Fibroblast of peridontal ligament (primary cell): ENCODE measurements at regions not wholly inside any gene's neighbourhood (a gene's known extent, or its start where the extent isn't known, plus 50 kb on each side); places are given as distances from the start of the nearest gene placed in this dataset.

Source experiments
- DNase-seq: peaks from one replicate; pipeline ENCODE4 v3.0.0-alpha.2; 2010; ENCODE audit errors: extremely low read depth

DNA sequence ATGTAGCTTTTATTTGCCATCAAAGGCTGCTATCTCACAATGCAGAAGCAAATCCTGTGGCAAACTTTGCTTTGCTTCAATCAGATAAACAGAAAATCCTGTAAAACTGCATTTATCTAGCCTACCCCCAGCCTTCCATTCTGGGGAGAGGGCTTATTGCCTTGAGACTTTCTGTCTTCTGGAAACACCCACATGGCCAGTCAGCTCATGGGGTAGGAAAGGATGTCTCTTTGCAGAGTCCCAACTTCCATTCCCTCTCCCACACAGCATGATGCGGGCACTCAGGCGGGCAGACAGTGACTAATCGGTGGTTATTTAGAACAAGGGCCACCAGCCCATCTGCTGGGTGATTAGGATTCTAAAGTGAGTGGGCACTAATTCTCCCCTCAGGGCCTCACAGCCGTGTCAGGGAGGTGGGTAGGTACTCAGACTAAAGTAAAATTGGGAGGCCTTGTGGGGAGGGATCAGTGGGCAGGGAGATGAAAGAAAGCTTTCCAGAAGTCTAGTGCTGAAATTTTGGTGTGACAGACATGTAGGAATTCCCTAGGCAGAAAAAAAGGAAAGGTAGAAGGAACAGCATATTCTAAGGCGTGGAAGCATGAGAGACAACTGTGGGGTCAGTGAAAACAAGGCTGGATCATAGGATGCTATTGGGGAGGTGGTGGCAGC lies 720.5 kb downstream of the VRK1 start:
- no peak for DNase-seq

DNA sequence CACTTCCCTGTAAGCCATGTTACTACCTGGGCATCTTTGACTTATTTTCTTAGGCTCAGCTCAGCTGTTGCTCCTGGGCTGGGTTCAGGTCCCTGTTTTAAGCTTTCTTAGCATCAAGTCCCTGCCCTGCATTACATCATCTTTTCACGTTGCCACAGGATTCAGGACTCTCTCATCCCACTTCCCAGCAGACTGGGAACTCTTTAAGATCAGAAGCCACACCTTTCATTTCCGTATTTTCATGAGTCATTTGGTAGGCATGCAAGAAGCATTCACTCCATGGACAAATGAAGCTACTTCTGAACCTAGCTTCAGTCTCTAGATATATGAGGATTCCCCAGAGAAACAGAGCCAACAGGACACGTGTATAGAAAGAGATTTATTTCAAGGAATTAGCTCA lies 726.8 kb downstream of the VRK1 start:
- DNase-seq = no peak

DNA sequence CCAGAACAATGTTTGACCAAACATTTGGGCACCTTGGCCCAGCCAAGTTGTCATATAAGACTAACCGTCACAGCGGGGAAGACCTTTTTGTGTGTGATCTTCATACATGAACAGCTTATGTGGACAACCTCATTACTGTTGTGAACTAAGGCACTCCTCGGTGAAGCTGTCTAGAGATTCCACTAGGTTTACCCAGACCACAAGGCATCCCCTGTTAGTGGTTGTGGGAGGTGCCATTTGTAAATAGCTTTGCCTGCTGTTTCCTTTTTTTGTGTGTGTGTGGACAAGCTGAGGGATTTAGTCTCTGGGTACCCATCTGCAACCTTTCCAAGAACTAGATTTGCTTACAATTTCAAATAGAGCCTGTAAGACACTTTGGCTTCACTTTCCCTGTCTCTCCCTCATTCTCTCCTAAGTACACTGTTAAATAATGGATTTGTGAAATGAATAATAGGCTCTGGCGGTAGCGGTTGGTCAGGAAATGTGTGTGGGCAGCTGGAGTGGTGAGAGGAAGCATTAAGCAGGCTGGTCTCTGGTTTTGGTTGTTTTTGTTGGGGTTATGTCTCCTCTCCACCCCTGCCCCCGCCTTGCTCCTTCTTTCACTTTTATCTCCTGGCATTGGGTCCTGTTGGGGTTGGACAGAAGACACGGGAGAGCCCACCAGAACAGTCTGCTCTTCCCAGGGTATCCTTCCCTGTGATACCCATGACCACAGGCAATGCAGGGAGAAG lies 727.6 kb downstream of the VRK1 start:
- DNase-seq = no peak

DNA sequence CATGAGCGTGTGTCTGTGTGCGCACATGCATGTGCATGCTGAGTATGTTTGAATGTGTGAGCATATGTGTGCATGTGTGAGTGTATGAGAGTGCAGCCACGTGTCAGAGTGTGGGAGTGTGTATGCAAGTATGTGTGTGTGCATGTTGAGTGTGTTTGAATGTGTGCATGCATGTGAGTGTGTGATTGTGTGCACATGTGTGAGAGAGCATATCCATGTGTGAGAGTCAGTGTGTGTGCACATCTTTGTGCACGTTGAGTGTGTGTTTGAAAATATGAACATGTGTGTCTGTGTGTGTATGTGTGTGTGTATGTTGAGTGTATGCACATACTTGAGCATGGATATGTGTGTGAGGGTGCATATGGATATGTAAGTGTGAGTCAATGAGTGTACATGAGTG lies 730.8 kb downstream of the VRK1 start:
- no peak for DNase-seq

DNA sequence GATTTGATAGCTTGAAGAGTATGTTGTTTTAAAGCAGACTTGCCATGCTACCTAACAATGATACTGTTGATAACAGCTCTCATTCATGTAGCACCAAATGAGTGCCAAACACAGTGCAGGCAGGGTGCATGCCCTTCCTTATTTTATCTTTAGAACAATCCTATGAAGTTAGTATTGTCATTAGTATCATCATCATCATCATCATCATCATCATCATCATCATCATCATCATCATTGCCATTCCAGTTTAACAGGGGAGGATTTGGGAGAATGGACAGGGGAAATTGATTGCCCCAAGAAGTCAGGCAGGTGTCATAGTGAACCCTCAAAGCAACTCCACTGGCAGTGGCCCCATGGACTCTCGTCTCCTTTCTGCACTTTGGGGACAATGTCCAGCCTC lies 734.9 kb downstream of the VRK1 start:
- DNase-seq = no peak

DNA sequence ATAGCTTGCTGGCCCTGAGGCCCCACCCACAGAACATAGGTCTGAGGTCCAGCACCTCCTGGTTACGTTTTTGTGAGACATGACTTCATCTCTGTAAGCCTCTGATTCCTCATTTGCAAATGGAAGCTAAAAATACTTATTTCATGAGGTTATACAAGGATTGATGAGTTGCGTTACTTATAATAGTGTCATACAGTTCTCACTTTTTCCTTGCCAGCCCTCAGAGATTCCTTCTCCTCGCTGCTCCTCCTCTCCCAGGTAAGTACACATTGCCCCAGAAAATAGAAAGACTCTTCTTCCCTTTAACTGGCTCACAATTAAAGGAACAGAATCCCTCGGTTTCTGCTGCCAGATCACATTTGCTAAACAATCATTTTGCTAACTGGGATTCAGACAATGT lies 739.2 kb downstream of the VRK1 start:
- no peak for DNase-seq

DNA sequence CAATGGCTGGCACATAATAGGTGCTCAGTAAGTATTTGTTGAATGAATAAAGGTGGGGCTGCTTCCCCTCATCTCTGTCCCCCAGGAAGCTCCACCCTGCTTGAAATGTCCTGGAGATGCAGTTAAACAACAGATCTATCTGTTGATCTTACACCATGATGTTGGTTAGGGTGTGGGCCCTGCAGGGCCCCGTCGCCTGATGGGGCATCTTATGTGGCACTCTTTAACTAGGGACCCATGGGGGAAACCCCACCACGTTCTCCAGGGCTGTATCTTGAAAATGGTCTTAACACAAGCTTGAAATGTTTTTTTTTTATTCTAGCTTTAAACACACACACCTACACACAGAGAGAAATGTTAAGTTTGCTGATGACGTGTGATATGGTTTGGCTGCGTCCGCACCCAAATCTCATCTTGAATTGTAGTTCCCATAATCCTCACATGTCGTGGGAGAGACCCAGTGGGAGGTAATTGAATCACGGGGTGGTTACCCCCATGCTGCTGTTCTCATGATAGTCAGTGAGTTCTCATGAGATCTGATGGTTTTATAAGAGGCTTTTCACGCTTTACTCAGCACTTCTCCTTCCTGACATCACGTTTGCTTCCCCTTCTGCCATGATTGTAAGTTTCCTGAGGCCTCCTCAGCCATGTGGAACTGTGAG lies 741.7 kb downstream of the VRK1 start:
- DNase-seq = no peak

DNA sequence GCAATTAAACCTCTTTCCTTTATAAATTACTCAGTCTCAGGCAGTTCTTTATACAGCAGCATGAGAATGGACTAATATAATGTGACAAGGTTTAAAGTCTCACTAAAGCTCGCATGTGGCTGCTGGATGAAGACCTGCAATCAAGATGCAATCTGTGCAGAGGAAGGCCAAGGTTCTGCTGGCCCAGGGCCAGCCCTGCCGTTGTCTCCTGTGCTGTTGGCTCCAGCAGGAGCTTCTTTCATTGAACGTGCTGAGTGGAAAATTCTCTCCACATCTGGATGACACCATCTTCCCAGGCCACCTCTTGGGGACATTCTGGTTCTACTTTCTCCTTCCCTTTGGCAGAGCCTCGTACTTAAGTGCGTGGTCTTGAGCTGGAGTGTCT lies 742.2 kb downstream of the VRK1 start:
- DNase-seq = no peak

DNA sequence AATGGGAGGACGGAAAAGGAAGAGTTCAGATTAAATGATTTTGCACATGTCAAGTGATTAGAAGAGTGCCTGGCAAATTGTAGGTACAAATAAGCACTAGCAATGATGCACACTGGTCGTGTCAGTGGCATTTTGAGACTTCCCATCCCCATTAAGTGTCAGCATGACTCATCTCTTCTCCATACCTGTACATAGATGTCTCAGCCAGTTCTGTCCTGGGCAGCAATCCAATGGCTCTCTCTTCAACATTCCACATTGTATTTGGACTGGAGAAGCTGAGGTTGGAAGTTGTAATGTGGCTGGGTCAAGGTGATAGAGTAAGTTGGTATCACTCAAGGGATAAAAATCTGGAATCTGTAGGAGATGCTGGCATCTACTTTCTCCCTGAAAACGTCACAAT lies 742.7 kb downstream of the VRK1 start:
- DNase-seq = no peak

DNA sequence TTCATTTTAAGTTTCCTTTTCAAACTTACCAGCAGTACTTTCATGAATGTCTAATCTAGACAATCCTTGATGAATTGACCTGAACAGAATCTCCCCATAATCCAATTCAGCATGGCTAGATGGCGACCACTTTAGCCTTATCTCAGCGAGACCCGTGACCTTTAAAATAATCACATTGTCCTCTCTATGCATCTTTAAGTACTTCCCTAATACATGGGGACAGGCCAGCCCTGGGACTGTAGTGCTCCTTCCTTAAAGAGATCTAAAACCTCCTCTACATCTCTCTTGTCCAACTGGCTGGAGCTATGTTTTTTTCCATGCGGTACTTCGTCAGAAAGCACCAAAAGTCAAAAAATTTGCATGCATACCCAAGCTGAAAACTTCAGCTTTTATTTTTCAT lies 746.0 kb downstream of the VRK1 start:
- DNase-seq = no peak

DNA sequence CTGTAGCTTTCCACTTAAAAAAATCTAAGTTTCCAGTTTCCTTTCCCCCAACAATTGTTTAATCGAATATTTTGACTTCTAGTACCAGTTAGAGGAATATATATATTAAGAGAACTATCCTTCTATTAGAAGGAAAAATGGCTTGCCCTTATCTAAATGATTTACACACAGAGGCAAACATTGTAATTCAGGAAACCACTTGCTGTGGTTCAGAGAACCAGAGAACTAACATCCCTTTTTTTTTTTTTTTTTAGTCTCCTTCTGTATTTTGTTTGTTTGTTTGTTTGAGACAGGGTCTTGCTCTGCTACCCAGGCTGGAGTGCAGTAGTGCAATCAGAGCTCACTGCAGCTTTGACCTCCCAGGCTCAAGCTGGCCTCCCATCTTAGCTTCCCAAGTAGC lies 746.6 kb downstream of the VRK1 start:
- DNase-seq = no peak

DNA sequence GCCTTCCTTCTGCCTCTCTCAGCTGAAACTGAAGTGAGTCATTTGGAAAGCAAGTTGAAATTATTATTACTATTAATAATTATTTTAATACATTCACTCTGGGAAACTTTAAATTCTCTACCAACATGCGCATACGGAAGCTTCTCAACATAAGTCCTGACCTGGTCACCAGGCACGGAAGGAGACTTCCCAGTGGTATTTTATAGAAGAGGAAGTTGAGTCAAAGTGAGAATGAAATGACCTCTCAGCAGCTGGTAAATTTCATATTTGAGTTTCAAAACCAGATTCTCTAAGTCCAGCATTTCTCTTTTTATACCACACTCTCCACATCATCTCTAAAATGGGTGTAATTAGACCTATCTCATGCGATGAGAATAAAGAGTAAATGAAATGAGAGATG lies 747.4 kb downstream of the VRK1 start:
- DNase-seq = no peak

DNA sequence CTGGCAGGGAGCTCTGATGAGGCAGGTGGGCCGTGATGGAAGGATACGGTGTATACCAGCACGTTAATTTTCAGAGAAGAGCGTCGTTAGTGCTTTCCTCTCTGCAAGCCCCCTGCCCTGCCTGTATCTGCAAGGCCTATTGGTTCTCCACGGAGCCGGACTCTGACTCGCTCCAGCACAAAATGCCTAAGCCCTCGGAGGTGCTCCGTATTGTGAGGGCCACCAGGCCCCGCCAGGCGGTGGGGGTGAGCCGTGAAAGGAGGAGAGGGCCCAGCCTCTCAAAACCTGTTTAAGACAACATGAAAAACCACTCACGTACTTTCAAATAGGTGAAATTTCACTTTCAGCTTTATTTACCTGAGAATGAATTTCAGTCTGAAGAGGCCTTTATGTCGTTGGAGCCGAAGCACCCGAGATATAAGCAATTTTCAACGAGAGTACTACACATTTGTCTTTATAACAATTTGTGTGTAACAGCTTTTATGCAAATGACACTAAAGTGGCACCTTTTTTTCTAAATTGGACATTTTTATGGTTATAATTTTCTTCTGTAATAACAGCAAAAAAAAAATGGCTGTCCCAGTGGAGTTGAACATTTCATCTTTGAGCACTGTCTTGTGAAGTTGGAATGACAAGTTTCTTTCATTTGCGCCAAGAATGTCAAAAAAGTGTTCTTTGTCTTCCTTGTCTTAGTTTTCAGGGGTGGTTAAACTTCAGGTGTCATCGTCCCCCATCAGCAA lies 749.5 kb downstream of the VRK1 start:
- no peak for DNase-seq

DNA sequence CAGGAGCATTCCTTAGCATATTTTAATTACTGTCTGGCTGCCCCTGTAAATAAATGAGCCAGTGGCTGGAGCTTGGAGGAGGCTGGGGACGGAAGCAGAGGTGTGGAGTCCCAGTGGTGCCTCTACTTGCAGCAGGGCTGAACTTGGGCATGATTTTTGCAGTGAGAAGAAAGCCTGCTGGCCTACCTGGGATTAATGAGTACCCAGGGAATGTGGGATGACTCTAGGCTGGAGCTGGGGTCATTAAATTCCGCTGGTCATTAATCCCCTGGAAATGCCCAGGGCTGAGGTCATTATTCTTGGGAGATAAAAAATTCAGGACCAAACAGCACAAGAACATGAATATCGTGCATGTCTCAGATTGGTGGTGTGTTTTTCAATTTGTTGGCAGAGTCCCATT lies 753.3 kb downstream of the VRK1 start:
- DNase-seq = no peak

DNA sequence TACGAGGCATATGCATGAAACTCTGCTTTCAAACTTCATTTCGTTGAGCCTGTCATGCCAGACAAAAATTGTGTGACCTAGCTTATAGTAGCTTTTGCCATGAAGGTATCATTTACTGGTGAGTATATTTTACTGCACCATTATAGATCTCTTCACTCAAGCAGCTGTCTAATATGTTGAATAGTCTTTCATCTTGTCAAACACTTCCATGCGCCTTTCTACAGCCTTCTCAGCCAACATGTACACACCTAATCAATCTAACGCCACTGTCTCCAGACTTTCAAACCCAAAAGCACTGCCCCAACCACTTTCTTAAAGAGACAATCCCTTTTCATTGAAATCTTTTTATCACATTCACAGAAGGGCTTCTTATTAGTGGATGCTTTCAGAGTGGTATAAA lies 757.4 kb downstream of the VRK1 start:
- DNase-seq = no peak

DNA sequence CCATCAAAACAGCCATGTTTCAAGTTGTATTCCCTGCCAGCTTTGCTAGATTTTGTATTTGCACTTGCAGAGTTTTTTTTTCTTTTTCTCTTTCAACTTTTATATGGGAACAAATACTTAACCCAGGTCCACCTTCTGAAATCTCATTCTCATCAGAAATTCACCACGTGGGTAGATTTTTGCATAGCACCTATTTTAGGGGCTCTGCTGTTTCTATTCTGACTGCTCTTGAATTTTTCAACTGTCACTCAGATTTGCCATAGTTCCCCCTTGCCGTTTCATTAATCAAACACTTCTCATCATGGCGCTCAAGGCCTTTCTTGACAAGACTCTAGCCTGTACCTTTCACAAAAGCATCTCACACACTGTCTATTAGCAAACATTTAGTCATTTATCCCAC lies 767.2 kb downstream of the VRK1 start:
- DNase-seq = no peak

DNA sequence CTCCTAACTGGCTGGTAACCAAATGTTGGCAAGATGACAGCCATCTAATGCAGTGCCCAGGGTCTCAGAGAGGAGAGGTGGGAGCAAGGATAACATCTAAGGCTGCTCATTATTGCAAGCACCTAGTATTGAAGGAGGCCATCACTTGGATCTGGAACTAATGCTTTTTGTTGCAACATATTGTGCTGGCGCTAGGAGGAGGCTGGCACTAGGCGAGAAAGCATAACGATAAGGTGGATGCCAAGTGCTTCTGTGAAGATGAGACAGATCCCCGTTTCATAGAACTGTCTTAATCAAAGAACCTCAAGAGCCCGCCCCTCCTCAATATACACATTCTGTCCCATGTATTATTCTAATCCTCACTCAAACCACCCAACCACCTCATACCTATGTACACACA lies 774.0 kb downstream of the VRK1 start:
- DNase-seq = no peak

DNA sequence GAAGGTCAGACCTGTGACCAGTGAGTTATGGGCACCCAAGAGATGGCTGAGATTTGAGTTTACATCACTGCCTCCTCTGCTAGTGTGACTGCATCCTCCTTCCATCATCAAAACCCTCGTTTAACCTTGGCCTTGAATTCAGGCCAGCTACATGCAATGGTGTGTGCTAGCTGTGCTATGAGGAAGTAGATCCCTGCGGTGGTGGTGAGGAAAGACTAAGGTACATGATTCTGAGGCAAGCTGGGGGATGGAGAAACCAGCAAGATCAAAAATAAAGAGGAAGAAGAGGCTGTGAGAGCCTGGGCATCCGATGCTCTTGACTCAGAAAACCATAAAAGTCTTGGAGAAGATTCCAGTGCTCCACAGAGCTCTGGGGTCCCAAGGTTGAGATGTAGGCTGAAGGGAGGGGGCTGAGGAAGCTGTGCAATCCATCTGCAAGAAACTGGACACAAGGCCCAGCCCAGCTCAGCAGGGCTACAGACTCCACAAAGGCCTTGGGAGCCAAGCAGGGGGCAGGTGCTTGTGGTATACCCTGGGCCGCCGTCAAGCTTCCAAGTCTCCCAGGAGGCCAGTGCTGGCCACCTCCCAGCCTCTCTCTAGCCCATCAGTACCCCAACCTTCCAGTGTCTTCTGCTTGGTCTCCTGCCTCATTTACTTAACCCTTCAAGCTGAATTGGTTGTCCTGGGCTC lies 774.8 kb downstream of the VRK1 start:
- DNase-seq = no peak

DNA sequence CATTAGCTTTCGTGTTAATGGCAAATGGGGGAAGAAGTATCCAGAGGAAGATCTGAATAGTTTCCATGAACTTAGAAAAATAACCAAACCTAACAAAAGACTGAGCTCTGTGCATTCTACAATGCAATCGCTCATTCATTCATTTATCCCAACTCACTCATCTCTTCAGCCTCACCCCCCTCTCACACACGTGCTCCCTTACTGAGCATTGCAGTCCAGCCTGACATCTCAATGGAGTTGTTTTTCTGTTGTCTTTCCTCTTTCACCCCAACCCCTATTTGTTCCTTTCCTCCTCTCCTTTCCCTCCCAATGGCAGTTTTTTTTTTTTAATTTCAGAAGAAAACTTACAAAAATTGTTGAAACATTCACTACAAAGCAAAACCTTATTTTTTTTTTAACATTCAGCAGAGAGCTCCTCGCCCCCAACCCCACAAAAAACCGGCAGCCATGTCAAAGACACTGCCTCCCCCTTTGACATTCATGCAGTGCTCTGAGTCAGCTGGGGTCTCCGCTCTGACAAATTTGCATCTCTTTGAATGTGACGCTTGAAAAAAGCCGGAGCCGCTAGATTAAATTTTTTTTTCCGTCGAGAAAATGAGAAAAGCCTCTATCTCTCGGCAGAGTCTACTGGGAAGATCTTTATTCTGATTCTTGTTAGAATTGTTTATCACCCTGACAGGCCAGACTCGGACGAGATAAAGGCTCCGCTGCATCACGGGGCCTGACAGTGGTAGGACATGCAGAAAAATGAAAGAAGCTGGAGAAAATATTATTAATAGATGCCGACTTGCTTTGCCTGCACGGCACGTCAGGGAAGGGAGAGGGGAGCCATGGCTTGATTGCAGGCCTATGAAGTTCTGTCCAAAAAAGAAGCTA lies 775.6 kb downstream of the VRK1 start:
- DNase-seq = no peak

DNA sequence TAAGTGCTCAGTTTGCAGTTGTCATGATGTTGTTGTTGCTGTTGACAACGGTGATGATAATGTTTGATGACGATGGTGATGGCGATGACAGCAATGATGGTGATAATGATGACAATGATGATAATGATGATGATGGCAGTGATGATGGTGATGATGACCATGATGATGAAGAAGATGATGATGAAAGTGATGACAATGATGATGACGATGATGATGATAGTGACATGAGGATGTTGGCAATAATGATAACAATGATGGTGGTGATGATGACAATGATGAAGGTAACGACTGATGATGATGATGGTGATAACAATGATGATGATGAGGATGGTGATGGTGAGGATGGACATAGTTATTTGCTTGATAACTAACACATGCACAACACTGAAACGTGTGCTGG lies 778.5 kb downstream of the VRK1 start:
- DNase-seq = no peak

DNA sequence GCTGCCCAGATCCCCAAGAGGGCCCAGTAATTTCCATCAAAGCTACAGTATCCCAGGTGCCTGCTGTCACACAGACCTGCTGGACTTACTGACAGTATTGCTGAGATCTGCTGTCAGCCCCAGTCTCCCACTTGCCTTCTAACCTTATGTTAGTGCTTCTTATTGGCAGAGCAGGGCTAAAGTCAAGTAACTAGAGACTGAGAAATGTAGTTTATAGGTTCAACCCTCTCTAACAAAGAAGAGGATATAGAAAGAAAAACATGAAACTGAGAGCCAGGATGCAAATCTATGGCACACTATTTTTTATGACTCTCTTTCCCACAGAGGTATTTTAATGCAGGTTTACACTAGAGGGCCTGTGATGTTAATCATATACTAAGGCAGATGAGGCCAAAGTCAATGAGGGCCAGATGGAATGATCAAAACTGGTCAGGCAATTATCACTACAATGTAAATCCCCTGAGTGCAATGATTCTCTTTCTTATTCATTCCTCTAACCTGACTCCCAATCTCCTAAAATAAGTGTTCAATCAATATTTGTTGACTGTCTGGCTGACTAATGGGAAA lies 781.9 kb downstream of the VRK1 start:
- no peak for DNase-seq
